DMS79 treated with DMSO at 0.1 percent for 48 hours (cell line): ENCODE measurements at regions not wholly inside any gene's neighbourhood (a gene's known extent, or its start where the extent isn't known, plus 50 kb on each side); places are given as distances from the start of the nearest gene placed in this dataset.
"Not testable (repeated sequence)": the region's sequence is repeated elsewhere in the genome, so short reads cannot be mapped to it uniquely, and the experiment has no call there.

ENCODE experiments used
- DNase-seq: peaks from one replicate; lab custom pipeline; 2025; lab: John Stamatoyannopoulos, UW

GRCh38 chr16:64724339-64724738, 397.5 kb downstream of the CDH11 start:
- DNase-seq = no peak

DNA sequence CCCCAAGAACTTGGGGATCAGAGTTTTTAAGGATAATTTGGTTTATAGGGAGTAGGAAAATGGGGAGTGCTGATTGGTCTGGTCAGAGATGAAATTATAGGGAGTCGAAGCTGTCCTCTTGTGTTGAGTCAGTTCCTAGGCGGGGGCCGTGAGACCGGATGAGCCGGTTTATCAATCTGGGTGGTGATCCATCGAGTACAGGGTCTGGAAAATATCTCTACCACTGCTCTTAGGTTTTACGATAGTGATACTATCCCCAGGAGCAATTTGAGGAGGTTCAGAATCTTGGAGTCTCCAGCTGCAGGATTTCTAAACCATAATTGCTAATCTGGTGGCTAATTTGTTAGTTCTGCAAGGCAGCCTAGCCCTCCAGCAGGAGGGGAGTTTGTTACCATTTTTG, 403.4 kb downstream of the CDH11 start:
- no peak for DNase-seq

GRCh38 chr16:64717871-64718270, 404.0 kb downstream of the CDH11 start:
- no peak for DNase-seq

DNA sequence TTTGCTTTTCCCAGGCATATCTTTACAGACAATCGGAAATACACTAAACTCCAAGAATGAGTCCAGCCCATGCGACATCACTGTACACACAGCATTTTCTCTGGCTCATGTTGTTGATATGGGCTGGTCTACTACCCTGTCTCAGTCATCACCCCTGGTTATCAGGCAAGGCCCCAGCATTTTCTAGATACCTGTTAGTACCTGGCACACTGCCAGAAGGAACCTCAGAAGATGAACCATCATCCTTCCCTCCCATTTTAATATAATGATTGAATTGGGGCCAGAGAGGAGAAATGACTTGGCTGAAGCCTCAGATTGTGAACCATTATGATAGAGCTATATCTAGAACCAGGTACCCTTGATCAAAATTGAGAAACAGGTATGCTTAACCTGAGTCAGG, 406.2 kb downstream of the CDH11 start:
- DNase-seq = no peak

DNA sequence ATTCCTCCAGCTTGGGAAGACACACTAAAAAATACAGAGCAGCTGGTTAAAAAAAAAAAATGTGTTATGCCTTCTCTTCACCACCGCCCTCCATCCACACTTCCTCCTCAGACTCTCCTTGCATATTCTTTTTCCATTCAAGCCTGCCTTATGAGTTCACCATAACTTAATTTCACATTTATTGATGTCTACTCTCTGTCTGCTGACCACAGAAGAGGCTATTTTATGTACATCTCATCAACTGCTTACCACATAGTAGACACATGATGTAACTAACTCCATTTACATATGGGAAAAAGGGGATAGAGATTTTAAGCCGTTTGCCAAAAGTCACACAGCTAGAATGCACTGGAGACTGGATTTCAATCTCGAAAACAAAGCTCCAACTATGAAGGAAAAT, 409.8 kb downstream of the CDH11 start:
- DNase-seq = no peak

DNA sequence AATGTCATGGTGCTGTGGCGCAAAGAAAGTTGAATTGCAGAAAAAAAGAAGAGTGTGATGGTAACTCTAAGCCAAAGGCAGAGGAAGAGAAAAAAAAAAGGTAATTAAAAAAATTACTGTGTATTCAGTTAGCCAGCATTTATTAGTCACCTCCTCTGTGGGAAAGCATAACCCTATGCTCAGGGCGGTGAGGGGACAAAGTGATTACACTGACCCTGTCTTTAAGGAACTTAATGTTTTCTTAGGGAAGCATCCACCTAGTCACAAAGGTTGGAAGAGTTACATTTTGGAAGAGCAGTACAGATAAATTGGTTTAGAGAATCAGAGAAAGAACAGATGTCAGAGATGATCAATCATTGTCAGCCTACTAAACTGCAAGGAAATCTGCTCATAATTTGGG, 410.3 kb downstream of the CDH11 start:
- DNase-seq = no peak

DNA sequence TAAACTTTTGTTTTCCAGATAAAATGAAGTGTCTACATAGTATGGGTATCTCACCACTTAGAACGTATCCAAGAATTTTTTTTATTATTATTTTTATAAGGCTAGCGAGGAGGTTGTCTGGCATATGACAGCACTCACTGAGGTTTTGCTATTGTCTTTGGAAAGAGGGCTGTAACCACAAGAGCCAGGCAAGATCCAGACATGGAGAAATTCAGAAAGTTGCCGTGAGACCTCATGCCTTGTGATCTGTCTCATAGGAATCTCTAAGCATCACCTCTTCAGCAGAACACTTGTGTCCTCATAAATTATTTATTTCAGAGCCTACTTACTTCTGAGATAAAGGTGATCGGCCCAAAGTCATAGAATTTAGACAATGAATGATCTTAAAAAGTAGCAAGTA, 410.8 kb downstream of the CDH11 start:
- DNase-seq = no peak

GRCh38 chr16:64705443-64705842, 416.4 kb downstream of the CDH11 start:
- no peak for DNase-seq

GRCh38 chr16:64704386-64704785, 417.5 kb downstream of the CDH11 start:
- DNase-seq = no peak

DNA sequence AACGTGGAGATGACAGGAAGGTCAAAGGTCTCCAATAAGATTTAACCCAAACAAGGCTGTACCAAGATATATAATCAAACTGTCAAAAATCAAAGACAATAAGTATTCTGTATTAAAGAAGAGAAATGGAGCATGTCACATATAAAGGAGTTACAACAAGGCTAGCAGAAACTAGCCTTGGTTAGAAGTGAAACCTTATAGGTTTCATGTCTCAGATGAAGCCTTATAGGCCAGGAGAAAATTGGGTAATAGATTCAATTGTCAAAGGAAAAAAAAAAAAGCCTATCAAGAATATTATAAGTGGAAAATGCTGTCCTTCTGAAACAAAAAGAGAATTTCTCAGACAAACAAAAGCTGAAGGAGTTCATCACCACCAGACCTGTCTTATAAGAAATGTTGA, 419.4 kb downstream of the CDH11 start:
- no peak for DNase-seq

GRCh38 chr16:64700628-64701027, 421.2 kb downstream of the CDH11 start:
- no peak for DNase-seq

DNA sequence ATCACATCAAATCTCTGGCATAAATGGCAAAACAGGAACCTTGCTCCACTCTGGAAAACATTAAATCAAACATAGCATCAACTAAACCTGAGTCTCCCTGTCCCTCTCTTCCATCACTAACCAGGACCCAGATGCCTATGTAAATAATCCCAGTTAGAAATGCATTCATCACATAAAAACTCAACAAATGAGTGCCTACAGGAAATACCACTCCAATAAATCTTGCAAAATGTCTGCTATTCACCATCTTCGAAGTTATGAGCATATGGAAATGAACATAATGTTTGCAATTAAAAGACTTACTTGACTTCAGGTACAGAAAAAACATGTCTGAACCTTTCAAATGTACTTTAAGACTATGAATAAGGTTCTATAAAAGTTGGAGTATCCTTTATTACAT, 425.0 kb downstream of the CDH11 start:
- DNase-seq = no peak

- DNase-seq = no peak
Observed at GRCh38 chr16:64695684-64696083, 426.2 kb downstream of the CDH11 start.

DNA sequence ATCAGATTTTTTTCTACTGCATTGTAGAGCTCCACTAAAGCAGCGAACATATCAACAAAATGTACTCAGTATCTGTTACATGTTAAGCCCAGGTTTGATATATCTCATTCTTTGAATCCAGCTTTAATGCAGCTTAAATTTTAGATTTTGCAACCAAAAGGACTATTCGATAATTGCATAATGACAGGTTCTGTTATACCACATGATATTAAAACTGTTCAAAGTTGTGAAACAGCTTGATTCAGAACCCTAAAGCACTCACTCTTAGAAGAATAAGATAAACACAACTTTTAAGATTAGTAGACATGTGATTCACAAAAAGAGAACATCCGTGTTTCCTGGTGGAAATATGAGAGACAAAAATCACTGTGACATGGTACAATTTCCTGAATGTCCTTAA, 427.9 kb downstream of the CDH11 start:
- DNase-seq = no peak

- no peak for DNase-seq
Observed at GRCh38 chr16:64687786-64688185, 434.1 kb downstream of the CDH11 start.

DNA sequence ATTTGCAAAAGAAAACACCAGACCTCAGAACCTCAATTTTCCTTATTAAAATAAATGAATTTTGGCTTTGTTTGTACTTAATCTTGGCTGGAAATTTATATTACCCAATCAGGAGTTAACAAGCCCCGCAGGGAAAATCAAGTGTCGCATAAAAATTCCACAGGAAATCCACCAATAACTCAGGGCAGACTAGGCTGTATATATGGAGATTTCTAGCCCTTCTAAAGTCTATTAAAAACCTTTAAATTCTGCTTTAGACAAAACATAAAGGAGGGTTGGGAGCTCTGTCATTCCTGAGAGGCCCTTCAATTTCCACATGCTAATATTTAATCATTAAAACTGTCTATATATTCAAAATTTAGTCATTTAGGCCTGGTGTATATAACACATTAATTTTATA, 434.7 kb downstream of the CDH11 start:
- no peak for DNase-seq

GRCh38 chr16:64679976-64680690, 441.7 kb downstream of the CDH11 start:
- no peak for DNase-seq

DNA sequence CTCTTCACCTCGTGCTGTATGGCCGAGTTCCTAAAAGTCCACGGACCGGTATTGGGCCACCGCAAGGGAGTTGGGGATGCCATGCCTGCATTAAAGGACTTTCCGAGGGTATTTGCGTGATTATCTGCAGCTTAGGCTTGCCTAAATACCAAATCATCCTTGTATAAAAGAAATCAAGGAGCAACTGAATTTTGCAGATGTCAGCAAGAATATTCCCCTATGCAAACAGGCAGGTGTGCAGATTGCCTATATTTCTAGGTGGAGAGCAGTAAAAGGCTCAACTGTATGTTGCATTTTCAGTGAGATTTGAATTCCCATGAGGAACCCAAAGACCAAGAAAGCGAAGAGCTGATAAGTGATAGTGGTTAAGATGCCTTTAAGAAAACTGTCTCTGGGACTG, 452.3 kb downstream of the CDH11 start:
- DNase-seq = no peak

DNA sequence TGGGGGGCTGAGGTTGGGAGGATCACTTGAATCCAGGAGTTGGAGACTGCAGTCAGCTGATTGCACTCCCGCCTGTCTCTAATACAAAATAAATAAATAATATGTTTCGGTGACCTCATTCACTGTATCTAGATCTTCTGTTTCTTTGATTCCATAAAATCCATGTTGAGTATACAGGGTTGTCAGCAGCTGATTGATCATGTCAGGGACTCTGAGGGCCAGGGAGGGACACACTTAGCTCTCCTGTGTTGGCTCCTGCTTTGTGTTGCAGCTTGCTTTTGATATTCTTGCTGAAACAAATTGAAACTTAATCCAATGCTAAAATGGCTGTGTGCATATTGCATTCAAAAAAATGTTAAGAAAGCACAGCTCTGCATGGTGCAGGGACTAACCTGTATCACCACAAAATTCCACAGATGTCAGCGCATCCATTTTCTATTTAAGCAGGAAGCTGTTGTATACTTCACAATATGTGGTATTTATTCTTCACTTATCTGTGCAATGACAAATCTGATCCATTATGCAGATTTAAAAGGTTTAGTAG, 454.5 kb downstream of the CDH11 start:
- no peak for DNase-seq

- DNase-seq = not testable (repeated sequence)
Observed at GRCh38 chr16:64662312-64662711, 459.6 kb downstream of the CDH11 start.

DNA sequence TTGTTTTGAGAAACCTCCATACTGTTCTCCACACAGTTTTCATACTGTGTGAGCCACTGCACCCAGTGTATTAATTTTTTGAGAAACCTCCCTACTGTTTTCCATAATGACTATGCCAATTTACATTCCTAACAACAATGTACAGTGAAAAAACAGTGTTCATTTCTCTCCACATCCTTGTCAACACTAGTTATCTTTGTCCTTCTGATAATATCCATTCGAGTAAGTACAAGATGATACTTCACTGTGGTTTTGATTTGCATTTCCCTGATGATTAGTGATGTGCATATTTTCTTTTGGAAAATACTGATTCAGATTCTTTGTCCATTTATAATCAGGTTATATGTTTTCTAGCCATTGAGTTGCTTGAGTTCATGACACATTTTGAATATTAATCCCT, 462.0 kb downstream of the CDH11 start:
- DNase-seq = no peak

- DNase-seq = no peak
Observed at GRCh38 chr16:64657316-64658011, 464.4 kb downstream of the CDH11 start.

GRCh38 chr16:64656471-64656870, 465.4 kb downstream of the CDH11 start:
- no peak for DNase-seq

DNA sequence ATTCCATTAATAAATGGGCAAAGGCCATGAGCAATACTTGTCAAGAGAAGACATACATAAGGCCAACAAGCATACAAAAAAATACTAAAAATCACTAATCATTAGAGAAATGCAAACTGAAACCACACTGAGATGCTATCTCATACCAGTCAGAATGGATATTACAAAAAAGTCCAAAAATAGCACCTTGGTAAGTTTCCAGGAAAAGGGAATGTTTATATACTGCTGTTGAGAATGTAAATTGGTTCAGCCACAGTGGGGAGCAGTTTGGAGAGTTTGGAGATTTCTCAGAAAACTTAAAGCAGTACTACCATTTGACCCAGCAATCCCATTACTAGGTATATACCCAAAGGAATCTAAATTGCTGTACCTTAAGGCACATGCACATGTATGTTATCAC, 467.7 kb downstream of the CDH11 start:
- no peak for DNase-seq
